ENCODE measurements at regions not wholly inside any gene's neighbourhood (a gene's known extent, or its start where the extent isn't known, plus 50 kb on each side); places are given as distances from the start of the nearest gene placed in this dataset.

GRCh38 chr5:167319243-167319642, 972.2 kb upstream of the WWC1 start:
- H3K9me3 ChIP-seq (ENCODE audit: control insufficient read depth, low read length), result no peaks in the 10 kb centered on the region
- H3K4me1 ChIP-seq (ENCODE audit: control insufficient read depth, insufficient read depth, low read length, poor library complexity, severe bottlenecking), result no peaks in the 10 kb centered on the region
- no peak overlapping the region for H3K27ac ChIP-seq (ENCODE audit: insufficient read depth, low read length, poor library complexity, severe bottlenecking)
- no peak for DNase-seq
- H3K4me3 ChIP-seq (ENCODE audit: insufficient read depth, low read depth, low read length, poor library complexity, severe bottlenecking), result no peak overlapping the region
- H3K27me3 ChIP-seq (replicated peaks; ENCODE audit: control insufficient read depth, insufficient read depth, low read length, poor library complexity, severe bottlenecking), result no peaks in the 10 kb centered on the region
- H3K36me3 ChIP-seq (ENCODE audit: control insufficient read depth, insufficient read depth, low read length), result no peaks in the 10 kb centered on the region

- Histone ChIP-seq H3K9me3 (ENCODE audit: control insufficient read depth, low read length) (no peaks in the 10 kb centered on the region), H3K4me3 (ENCODE audit: insufficient read depth, low read depth, low read length, poor library complexity, severe bottlenecking) (no peak overlapping the region), H3K4me1 (ENCODE audit: control insufficient read depth, insufficient read depth, low read length, poor library complexity, severe bottlenecking) (no peaks in the 10 kb centered on the region), H3K27me3 (replicated peaks; ENCODE audit: control insufficient read depth, insufficient read depth, low read length, poor library complexity, severe bottlenecking) (no peaks in the 10 kb centered on the region), H3K27ac (ENCODE audit: insufficient read depth, low read length, poor library complexity, severe bottlenecking) (no peak overlapping the region), H3K36me3 (ENCODE audit: control insufficient read depth, insufficient read depth, low read length) (no peaks in the 10 kb centered on the region)
- DNase-seq, result no peak
Observed at GRCh38 chr5:167320019-167320418, 971.4 kb upstream of the WWC1 start.

GRCh38 chr5:167332309-167332708, 959.1 kb upstream of the WWC1 start:
- H3K27ac ChIP-seq (ENCODE audit: insufficient read depth, low read length, poor library complexity, severe bottlenecking), result no peak overlapping the region
- no peaks in the 10 kb centered on the region for H3K27me3 ChIP-seq (replicated peaks; ENCODE audit: control insufficient read depth, insufficient read depth, low read length, poor library complexity, severe bottlenecking)
- H3K4me3 ChIP-seq (ENCODE audit: insufficient read depth, low read depth, low read length, poor library complexity, severe bottlenecking), result no peak overlapping the region
- H3K9me3 ChIP-seq (ENCODE audit: control insufficient read depth, low read length), result no peaks in the 10 kb centered on the region
- no peaks in the 10 kb centered on the region for H3K36me3 ChIP-seq (ENCODE audit: control insufficient read depth, insufficient read depth, low read length)
- no peaks in the 10 kb centered on the region for H3K4me1 ChIP-seq (ENCODE audit: control insufficient read depth, insufficient read depth, low read length, poor library complexity, severe bottlenecking)
- no peak for DNase-seq

GRCh38 chr5:167336161-167336560, 955.3 kb upstream of the WWC1 start:
- Histone ChIP-seq H3K9me3 (ENCODE audit: control insufficient read depth, low read length) (no peaks in the 10 kb centered on the region), H3K27ac (ENCODE audit: insufficient read depth, low read length, poor library complexity, severe bottlenecking) (no peak overlapping the region), H3K27me3 (replicated peaks; ENCODE audit: control insufficient read depth, insufficient read depth, low read length, poor library complexity, severe bottlenecking) (no peaks in the 10 kb centered on the region), H3K4me1 (ENCODE audit: control insufficient read depth, insufficient read depth, low read length, poor library complexity, severe bottlenecking) (no peaks in the 10 kb centered on the region), H3K4me3 (ENCODE audit: insufficient read depth, low read depth, low read length, poor library complexity, severe bottlenecking) (no peak overlapping the region), H3K36me3 (ENCODE audit: control insufficient read depth, insufficient read depth, low read length) (no peaks in the 10 kb centered on the region)
- DNase-seq, result no peak

- Histone ChIP-seq H3K9me3 (ENCODE audit: control insufficient read depth, low read length) (no peaks in the 10 kb centered on the region), H3K27ac (ENCODE audit: insufficient read depth, low read length, poor library complexity, severe bottlenecking) (no peak overlapping the region), H3K27me3 (replicated peaks; ENCODE audit: control insufficient read depth, insufficient read depth, low read length, poor library complexity, severe bottlenecking) (no peaks in the 10 kb centered on the region), H3K4me1 (ENCODE audit: control insufficient read depth, insufficient read depth, low read length, poor library complexity, severe bottlenecking) (no peaks in the 10 kb centered on the region), H3K36me3 (ENCODE audit: control insufficient read depth, insufficient read depth, low read length) (no peaks in the 10 kb centered on the region), H3K4me3 (ENCODE audit: insufficient read depth, low read depth, low read length, poor library complexity, severe bottlenecking) (no peak overlapping the region)
- DNase-seq, result no peak
Observed at GRCh38 chr5:167339205-167339604, 952.2 kb upstream of the WWC1 start.

GRCh38 chr5:167346461-167346860, 945.0 kb upstream of the WWC1 start:
- Histone ChIP-seq H3K27me3 (replicated peaks; ENCODE audit: control insufficient read depth, insufficient read depth, low read length, poor library complexity, severe bottlenecking) (no peaks in the 10 kb centered on the region), H3K9me3 (ENCODE audit: control insufficient read depth, low read length) (no peaks in the 10 kb centered on the region), H3K27ac (ENCODE audit: insufficient read depth, low read length, poor library complexity, severe bottlenecking) (no peak overlapping the region), H3K4me3 (ENCODE audit: insufficient read depth, low read depth, low read length, poor library complexity, severe bottlenecking) (no peak overlapping the region), H3K4me1 (ENCODE audit: control insufficient read depth, insufficient read depth, low read length, poor library complexity, severe bottlenecking) (no peaks in the 10 kb centered on the region), H3K36me3 (ENCODE audit: control insufficient read depth, insufficient read depth, low read length) (no peaks in the 10 kb centered on the region)
- no peak for DNase-seq

- Histone ChIP-seq H3K4me1 (ENCODE audit: control insufficient read depth, insufficient read depth, low read length, poor library complexity, severe bottlenecking) (no peaks in the 10 kb centered on the region), H3K9me3 (ENCODE audit: control insufficient read depth, low read length) (no peaks in the 10 kb centered on the region), H3K4me3 (ENCODE audit: insufficient read depth, low read depth, low read length, poor library complexity, severe bottlenecking) (no peak overlapping the region), H3K27me3 (replicated peaks; ENCODE audit: control insufficient read depth, insufficient read depth, low read length, poor library complexity, severe bottlenecking) (no peaks in the 10 kb centered on the region), H3K27ac (ENCODE audit: insufficient read depth, low read length, poor library complexity, severe bottlenecking) (no peak overlapping the region), H3K36me3 (ENCODE audit: control insufficient read depth, insufficient read depth, low read length) (no peaks in the 10 kb centered on the region)
- DNase-seq, result no peak
Observed at GRCh38 chr5:167348251-167348926, 943.1 kb upstream of the WWC1 start.

GRCh38 chr5:167348980-167349379, 942.5 kb upstream of the WWC1 start:
- H3K4me3 ChIP-seq (ENCODE audit: insufficient read depth, low read depth, low read length, poor library complexity, severe bottlenecking), result no peak overlapping the region
- H3K27ac ChIP-seq (ENCODE audit: insufficient read depth, low read length, poor library complexity, severe bottlenecking), result no peak overlapping the region
- no peaks in the 10 kb centered on the region for H3K9me3 ChIP-seq (ENCODE audit: control insufficient read depth, low read length)
- H3K27me3 ChIP-seq (replicated peaks; ENCODE audit: control insufficient read depth, insufficient read depth, low read length, poor library complexity, severe bottlenecking), result no peaks in the 10 kb centered on the region
- no peak for DNase-seq
- no peaks in the 10 kb centered on the region for H3K36me3 ChIP-seq (ENCODE audit: control insufficient read depth, insufficient read depth, low read length)
- no peaks in the 10 kb centered on the region for H3K4me1 ChIP-seq (ENCODE audit: control insufficient read depth, insufficient read depth, low read length, poor library complexity, severe bottlenecking)

GRCh38 chr5:167351316-167351715, 940.1 kb upstream of the WWC1 start:
- Histone ChIP-seq H3K4me1 (ENCODE audit: control insufficient read depth, insufficient read depth, low read length, poor library complexity, severe bottlenecking) (no peaks in the 10 kb centered on the region), H3K27ac (ENCODE audit: insufficient read depth, low read length, poor library complexity, severe bottlenecking) (no peak overlapping the region), H3K9me3 (ENCODE audit: control insufficient read depth, low read length) (no peaks in the 10 kb centered on the region), H3K36me3 (ENCODE audit: control insufficient read depth, insufficient read depth, low read length) (no peaks in the 10 kb centered on the region), H3K4me3 (ENCODE audit: insufficient read depth, low read depth, low read length, poor library complexity, severe bottlenecking) (no peak overlapping the region), H3K27me3 (replicated peaks; ENCODE audit: control insufficient read depth, insufficient read depth, low read length, poor library complexity, severe bottlenecking) (no peaks in the 10 kb centered on the region)
- no peak for DNase-seq

- Histone ChIP-seq H3K27ac (ENCODE audit: insufficient read depth, low read length, poor library complexity, severe bottlenecking) (no peak overlapping the region), H3K27me3 (replicated peaks; ENCODE audit: control insufficient read depth, insufficient read depth, low read length, poor library complexity, severe bottlenecking) (no peaks in the 10 kb centered on the region), H3K4me3 (ENCODE audit: insufficient read depth, low read depth, low read length, poor library complexity, severe bottlenecking) (no peak overlapping the region), H3K36me3 (ENCODE audit: control insufficient read depth, insufficient read depth, low read length) (no peaks in the 10 kb centered on the region), H3K4me1 (ENCODE audit: control insufficient read depth, insufficient read depth, low read length, poor library complexity, severe bottlenecking) (no peaks in the 10 kb centered on the region), H3K9me3 (ENCODE audit: control insufficient read depth, low read length) (no peaks in the 10 kb centered on the region)
- DNase-seq, result no peak
Observed at GRCh38 chr5:167352801-167353200, 938.6 kb upstream of the WWC1 start.

Data from effector memory CD4-positive, alpha-beta T cell (primary cell).